ENCODE measurements at regions not wholly inside any gene's neighbourhood (a gene's known extent, or its start where the extent isn't known, plus 50 kb on each side); places are given as distances from the start of the nearest gene placed in this dataset.
"Not testable (repeated sequence)": the region's sequence is repeated elsewhere in the genome, so short reads cannot be mapped to it uniquely, and the experiment has no call there.

DNA sequence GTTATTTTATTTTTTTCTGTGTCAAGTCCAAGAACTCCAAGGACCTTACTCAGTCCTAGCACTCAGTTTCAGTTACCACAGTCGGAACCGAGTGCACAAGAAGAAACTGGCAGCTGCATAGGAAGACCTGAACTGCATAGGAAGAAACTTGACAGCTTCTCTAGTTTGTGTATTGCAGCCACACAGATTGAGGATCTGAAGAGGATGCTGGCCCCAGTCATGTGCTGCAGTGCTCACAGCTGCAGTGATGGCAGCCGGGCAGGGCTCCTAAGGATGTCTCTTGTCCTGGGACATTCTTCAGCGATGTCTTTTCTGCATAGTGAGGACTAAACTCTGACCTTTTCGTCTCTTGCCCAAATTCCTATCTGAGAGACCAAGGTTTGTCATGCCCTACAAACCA lies 261.2 kb downstream of the STIM2 start:
- DNase-seq (ENCODE audit: low read depth) = no peak

DNA sequence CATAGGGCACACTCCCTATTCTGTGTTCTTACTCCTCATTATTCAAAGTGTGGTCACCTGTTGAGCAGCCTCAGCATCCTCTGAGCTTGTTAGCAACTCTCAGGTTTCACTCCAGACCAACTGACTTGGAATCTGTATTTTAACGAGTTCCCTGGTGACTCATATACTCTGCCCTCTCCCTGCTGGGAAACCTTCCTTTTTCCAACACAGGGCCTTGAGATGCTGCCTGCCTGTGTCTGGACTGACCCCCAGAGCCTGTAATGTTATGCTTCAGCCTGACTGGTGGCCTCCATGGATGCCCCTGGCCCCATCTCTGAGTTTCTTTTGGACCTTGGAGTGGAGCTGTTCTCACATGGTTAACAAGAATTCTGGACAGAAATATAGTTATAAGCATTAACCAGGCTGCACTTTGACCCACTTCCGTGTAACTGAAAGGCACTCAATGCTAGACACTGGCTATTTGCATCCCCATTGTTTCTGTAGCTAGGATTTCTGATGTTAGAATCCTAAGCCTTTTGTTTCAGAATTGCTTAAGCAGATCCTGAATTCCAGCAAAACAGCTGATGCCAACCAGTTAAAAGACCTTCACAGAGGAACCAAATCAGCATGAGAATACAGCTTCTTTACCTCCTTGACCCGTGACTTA lies 262.6 kb downstream of the STIM2 start:
- DNase-seq (ENCODE audit: low read depth) = no peak

DNA sequence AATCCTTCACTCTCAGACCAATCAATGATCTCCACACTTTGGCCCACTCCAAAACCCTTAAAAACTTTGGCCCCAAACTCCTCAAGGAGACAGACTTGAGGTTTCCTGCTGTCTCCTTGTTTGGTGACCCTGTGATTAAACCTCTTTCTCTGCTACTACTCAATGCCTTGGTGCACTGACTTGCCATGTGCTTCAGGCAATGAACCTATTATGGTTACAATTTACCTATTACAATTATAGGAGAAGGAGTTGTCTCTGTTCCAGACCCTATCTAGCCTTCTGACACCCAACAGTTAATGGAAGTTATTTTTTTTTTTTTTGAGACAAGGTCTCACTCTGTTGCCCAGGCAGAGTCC lies 263.1 kb downstream of the STIM2 start:
- DNase-seq (ENCODE audit: low read depth) = no peak

DNA sequence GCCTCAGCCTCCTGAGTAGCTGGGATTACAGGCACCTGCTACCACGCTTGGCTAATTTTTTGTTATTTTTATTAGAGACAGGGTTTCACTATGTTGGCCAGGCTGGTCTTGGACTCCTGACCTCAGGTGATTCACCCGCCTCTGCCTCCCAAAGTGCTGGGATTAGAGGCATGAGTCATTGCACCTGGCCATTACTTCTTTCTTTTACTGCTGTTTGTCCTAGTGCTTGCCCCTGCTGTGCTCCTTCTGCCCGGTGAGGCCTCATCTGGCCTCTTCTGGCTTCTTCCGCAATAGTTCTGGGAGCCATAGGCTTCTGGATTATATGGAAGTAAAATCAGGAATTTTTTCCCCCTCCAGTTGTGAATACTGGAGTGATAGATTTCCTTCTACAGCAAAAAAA lies 266.3 kb downstream of the STIM2 start:
- DNase-seq (ENCODE audit: low read depth) = not testable (repeated sequence)

DNA sequence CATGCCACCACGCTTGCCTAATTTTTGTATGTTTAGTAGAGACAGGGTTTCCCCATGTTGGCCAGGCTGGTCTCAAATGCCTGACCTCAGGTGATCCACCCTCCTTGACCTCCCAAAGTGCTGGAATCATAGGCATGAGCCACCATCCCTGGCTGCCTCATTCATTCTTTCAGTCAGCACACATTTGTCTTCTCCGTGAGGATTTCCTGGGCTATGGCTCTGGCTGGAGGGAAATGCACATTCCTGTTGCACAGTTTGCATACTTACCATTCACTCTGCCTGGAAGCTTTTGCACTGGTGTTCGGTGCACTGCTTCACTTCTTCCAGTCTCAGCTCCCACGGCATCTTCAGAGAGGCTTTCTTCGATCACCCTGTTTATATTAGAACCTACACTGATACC lies 267.8 kb downstream of the STIM2 start:
- DNase-seq (ENCODE audit: low read depth) = no peak

DNA sequence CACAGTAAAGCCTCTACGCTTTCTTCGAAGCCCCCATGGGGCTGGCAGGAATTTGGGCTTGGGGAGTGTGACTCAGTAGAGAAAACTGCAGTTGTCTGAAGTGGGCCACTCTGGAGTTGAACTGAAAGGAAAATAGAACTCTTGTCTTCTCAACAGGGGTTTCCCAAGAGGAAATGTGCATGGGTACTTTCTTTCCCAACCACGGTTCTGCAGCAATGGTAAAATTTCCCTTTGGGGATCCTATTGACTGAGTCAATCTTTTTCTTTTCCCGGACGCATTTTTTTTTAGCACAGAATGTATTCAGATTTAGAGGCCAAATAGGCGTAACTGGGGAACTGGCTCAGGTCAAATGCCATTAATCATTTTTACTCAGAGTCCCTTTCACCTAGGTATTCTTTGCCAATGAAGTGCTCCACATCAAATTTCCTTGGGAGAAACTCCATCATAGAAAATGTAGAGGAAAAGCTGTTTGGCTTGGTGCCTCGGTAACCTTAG lies 269.3 kb downstream of the STIM2 start:
- DNase-seq (ENCODE audit: low read depth) = no peak

DNA sequence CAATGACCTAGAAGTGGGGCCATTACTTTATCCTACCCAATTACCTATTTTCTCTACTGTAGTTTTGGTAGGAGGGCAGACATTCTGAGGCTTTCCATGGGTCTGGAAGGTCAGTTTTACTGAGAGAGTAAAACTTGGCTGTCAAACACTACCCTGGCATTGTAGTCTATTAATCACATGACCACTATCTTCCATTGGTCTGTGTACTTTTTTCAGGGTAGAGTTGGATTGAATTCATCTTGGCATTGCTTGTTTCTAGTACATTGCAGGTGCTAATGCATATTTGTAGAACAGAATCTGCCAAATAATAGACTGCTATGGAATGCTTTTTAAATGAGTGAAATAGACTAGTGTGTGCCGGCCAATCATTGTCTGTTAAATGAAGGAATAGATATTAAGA lies 271.9 kb downstream of the STIM2 start:
- no peak for DNase-seq (ENCODE audit: low read depth)

DNA sequence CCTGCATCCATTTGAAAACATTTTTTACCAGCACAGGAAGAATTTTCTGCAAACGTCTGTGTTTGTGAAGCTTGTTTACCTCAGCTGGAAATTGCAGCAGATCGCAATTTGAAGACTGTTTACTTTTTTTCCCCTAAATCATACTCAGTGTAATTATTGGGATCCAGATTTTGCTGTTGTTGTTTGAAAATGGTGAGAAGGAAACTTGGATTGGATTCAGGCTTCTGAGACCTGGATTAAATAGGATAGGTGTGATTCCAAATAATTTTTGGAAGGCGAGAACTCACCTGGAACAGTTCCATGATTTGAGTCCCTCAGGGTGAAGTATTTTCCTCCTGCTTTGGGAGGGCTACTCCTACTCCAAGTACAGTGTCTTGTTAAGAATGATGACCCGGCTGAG lies 279.8 kb downstream of the STIM2 start:
- no peak for DNase-seq (ENCODE audit: low read depth)

DNA sequence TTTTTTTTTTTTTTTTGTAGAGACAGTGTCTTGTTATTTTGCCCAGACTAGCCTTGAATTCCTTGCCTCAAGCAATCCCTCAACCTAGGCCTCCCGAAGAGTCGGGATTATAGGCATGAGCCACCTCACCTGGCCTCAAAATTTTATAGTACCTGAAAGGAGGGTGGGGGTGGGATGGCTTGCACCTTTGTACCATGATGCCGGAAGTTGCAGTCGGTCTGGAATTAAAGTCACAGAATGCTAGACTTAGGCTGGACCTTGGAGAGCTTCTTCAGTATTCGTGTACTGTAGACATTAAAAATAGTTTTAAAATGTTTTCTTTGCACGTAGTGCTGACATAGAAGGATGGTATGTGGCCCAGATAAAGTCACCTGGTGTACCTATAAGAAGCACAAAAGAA lies 280.9 kb downstream of the STIM2 start:
- no peak for DNase-seq (ENCODE audit: low read depth)

DNA sequence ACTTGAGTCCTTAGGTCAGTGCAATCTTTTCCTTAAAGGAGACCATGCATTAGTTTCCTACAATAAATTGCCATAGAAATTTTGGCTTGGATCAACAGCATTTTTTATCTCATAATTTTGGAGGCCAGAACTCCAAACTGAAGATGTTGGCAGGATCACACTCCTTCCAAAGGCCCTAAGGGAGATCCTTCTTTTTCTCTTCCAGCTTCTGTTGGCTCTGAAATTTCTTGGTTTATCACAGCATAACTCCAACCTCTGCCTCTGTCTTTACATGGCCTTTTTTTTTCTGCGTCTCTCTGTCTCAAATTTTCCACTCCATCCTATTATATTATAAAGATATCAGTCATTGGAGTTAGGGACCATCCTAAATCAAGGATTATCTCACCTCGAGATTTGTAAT lies 282.2 kb downstream of the STIM2 start:
- DNase-seq (ENCODE audit: low read depth) = no peak

DNA sequence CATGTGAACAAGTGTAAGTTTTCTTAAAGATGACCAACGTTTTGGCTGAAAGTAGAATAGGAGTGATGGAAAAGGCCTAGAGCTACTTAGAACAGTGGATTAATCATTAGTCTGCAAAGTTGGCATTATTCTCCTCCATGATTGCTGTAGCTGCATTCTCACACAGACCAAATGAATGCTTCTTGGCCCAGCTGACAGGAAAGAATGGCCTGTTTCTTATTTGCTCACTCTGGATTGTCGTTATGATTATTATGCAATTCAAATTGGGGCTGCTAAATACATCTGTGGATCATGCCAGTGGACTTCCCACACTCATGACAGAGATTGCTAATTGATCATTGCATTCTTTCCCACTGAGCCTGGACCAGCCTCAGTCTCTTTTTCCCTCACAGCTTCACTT lies 285.0 kb downstream of the STIM2 start:
- DNase-seq (ENCODE audit: low read depth) = no peak

DNA sequence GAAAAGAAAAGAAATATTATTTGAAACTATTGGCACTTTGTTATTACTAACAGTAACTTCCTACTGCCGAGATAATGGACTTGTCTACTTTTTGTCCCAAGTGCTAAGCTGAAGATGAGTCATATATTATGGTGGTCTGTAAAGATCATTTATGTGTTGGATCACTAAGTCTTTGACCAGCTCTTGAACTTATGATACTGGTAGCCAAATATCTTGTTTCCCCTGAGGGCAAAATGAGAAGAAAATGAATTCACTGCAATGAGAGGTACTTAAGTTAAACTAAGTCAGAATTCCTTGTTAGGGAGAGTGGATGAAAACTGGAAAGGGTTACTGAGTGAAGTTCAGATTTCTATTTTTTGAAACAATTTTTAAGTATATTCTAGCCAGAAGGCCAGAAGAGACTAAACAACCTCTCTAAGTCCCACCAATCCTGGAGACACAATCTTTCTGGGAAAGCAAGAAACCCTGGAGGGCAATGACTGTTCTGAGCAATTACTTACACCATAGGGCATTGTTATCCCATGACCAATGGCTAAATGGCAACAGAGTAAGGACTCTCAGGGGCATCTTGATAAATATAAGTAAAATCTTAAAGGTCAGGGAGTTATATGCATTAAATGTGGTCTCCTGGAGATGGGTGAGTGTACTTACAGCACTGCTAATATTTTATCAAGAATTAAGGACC lies 287.7 kb downstream of the STIM2 start:
- DNase-seq (ENCODE audit: low read depth) = no peak

DNA sequence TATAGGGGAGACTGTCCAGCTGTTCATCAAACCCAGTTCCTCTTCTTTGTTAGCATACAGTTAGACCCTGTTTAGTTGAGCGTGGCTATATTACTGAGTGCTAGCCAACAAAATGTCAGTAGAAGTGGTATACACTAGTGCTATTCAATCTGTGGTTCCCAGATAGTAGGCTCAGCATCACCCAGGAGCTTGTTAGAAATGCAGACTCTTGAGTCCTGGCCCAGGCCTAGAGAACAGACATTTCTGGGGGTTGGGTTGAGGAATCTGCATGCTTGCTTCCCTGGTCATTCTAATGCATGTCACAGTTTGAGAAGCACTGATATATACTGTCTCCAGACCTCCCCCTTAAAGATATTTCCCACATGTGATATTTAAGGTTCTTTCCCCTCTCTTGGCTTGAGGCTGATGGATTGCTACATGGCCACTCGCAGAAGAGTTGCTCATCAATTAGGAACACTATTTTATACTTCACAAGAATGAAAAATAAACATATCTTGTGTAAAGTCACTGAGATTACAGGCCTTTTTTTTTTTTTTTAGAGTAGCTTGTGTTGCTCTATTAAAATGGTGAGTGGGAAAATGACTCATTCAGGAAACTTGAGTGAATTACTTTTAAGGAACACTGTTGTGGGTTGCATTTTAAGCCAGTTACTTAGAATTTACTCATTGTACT lies 289.0 kb downstream of the STIM2 start:
- no peak for DNase-seq (ENCODE audit: low read depth)

DNA sequence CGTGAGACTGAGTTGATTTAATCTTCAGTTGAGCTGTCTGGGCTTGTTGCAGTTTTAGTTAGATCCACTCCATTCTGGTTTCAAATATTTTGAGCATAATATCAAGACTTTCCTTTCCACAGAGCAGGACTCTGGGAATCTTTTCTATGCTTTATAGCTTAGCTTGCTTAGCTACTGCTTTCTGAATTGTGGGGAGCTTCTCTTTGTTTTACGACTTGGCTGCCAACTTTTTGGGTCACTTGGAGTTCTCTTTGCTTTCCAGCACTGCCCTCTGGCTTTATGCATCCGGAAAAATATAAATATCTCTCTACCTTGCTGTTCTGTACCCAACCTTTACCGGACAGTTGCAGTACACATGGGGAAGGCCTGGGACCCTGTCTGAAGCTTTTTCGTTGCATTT lies 292.1 kb downstream of the STIM2 start:
- DNase-seq (ENCODE audit: low read depth) = no peak

DNA sequence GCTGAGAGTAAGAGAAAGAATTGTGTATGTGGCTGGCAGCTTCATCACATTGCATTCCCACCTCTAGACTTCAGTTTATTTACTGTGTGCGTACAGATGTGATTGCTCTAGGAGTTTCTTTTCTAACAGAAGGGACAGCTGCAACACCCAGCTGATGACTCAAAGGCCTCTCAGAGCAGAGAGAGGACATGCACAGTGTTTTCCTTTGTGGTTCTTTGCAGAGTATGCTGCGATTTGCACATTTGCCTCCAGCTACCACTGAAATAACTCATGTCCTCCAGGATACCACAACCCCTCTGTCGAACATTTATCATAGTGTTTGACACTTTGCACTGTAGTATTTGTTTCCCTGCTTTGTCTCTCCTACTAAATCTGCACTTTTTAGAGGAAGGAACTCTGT lies 294.1 kb downstream of the STIM2 start:
- no peak for DNase-seq (ENCODE audit: low read depth)

DNA sequence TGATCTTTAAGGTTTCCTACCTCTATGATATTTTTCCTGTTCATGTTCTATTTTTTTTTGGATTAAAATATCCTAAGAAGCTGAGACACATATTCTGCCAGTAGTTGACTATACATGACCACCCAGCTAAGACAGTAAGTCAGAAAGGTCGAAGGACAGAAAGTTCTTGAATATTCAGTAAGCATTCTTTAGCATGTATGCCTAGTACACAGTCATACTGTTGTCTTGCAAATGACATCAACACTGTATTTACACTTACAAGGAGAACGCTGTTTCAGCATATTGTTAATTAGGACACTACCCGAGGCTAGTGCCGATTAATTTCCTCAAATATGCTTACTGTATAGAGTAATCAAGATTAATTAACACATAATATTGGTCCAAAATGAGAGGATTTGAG lies 300.6 kb downstream of the STIM2 start:
- no peak for DNase-seq (ENCODE audit: low read depth)

DNA sequence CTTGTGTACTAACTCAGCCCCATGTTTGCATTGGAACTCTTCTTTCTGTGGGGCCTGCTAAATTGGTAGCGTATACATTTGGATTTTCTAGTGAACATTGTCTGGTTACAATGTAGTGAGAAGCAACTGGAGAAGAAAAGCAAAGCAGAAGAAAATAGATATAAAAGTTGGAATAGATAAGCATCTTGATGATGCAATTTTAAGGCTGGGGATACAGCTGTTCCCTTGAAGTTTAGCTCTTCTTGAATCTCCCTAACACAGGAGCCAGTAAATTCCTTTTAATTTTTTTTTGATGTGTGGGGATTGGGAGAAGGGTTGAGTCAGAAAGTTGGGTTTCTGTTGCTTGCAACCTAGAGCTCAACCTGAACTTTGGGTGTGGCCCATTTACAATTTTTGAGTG lies 308.1 kb downstream of the STIM2 start:
- DNase-seq (ENCODE audit: low read depth) = no peak

DNA sequence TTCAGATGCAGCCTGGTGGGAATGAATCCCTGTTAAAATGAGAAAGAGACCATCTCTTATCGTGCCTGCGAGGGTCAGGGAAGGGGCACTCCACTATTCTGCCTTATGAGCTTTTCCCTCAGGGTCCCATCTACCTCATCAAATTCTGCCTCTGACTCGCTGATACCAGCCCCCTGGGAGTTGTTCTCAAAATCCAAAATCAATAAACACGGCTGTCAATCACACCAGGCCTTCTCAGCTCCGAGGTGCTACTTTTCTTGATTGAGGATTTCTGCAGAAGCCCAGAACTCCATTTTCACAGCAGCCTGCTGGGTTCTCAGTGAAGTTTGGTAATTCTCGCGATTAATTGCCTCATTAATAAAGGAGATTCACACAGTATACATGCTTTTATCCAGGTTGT lies 312.6 kb downstream of the STIM2 start:
- DNase-seq (ENCODE audit: low read depth) = no peak

DNA sequence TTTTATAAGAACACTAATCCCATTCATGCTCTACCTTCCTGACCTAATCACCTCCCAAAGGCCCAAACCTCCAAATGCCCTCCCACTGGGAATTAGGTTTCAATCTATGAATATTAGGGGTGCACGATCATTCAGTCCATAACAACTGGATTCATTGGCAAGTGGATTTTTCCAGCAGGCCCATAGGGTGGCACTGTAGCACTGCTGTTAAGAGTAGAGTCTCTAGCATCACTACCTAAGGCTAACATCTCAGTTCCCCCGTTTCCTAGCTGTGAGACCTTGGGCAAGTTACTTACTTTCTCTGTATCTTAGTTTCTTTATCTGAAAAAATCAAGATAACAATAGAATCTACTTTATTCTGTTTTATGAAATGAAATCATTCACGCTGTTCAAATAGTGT lies 315.8 kb downstream of the STIM2 start:
- DNase-seq (ENCODE audit: low read depth) = no peak

DNA sequence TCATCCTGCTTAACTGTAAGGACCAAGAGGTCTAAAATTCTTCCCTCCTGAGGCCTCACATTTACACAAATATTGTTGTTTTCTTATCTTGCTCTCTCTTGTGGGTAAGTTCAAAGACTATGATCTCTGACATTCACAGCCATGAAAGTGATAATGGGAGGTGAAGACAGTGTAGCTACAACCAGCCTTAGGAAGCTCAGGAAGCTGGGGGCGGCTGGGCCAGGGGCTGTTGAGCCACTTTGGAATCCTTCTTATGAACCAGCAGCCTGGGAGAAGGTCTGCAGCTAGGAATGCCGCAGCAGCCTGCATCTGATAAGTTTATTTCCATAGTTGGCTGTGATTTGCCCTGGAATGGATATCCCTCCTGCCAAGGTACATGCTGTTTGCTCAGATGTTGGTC lies 316.2 kb downstream of the STIM2 start:
- no peak for DNase-seq (ENCODE audit: low read depth)

DNA sequence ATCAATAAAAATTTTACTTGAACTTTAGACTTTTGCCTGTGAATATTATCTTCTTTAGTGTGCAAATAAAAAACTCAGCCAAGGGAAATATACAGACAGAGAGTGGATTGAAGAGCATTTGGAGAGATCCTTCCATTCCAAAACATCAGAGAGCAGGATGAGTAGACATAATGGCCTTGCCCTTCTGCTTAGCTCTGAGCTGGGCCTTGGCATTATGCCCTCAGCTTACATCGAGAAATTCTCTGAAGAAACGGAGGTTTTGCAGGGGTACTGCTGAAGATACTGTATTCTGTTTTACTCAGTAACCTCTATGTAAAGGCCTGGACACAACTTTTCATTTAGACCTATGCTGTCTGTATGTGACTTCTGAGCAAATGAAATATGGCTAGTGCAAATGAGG lies 317.4 kb downstream of the STIM2 start:
- DNase-seq (ENCODE audit: low read depth) = no peak

DNA sequence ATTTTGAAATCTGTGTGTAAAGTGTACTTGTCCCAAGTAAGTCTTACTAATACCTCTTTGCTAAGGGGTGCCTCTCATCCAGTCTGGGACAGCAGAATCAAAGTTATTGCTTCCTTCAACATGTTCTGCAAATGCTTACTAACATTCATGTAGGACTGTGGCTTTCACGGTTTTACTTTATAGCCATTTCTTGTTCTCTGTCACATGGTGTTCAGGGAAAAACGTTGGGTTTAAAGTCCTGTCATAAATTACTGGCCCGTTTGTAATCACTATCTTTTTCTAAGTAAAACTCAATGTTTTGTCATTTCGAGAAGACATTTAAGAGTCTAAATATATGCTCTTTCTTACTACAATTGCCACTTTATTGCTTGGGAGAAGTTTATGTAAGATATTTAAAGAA lies 321.1 kb downstream of the STIM2 start:
- DNase-seq (ENCODE audit: low read depth) = no peak

DNA sequence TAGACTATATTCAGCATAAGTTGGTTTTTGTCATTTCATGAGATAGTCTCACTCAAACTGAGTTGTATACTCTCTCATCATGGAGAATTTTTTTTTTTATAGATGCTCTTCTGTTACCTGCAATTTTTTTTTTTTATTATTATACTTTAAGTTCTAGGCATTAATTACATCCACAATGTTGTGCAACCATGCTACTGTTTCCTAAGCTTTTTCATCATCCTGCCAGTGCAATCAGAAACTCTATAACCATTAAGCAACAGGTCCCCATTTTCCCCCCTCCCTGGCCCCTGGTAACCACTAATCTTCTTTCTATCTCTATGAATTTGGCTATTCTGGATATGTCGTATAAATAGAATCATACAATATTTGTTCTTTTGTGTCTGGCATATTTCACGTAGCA lies 321.6 kb downstream of the STIM2 start:
- no peak for DNase-seq (ENCODE audit: low read depth)

Data from HS-27A (cell line).